ENCODE measurements at regions not wholly inside any gene's neighbourhood (a gene's known extent, or its start where the extent isn't known, plus 50 kb on each side); places are given as distances from the start of the nearest gene placed in this dataset.

GRCh38 chr3:187987187-187987586 is 166.8 kb upstream of the LPP start:
- no peak for FAIRE-seq
- no peak for DNase-seq (ENCODE audit: insufficient read length)

GRCh38 chr3:187987924-187988323 is 166.0 kb upstream of the LPP start:
- no peak for TF ChIP-seq POLR2AphosphoS5 (IDR thresholded peaks at IDR 0.05; ENCODE audit: low read depth, low read length)
- TF ChIP-seq POLR2A (IDR thresholded peaks at IDR 0.05; ENCODE audit: low read depth, low read length) = no peak
- no peak for TF ChIP-seq TAF1 (IDR thresholded peaks at IDR 0.05; ENCODE audit: borderline replicate concordance, low read depth, low read length)
- no peak for DNase-seq (ENCODE audit: insufficient read length)
- FAIRE-seq = no peak

More at GRCh38 chr3:187987187-187987586, 166.8 kb upstream of the LPP start:
- TF ChIP-seq POLR2A (IDR thresholded peaks at IDR 0.05; ENCODE audit: low read depth, low read length) (no peak), TAF1 (IDR thresholded peaks at IDR 0.05; ENCODE audit: borderline replicate concordance, low read depth, low read length) (no peak), POLR2AphosphoS5 (IDR thresholded peaks at IDR 0.05; ENCODE audit: low read depth, low read length) (no peak)

DNA sequence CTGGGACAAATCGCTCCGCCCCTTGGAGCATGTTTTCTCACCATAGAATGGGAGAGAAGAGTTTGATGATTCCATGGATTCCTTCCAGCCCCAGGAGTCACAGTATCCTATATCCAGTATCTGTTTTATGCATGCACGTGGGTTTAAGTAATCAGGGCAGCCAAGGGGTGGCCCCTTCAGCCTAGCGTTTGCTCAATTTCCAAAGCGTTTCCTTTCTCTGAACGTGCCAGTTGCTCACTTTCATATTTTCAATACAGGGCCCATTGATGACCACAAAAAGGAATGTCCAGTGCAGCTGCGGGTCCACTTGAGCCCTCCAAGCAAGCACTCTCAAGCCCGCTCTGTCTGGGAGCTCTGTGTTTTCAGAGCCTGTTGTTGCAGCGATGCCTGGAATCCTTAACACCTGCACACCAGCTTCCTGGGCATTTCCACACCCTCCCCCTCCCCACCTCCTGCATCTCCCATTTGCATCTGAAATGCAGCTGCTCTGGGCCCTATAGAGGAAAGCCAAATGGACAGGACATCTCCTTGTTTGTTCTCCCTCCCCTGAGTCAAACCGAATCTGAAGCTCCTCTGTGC is 164.3 kb upstream of the LPP start:
- DNase-seq (ENCODE audit: insufficient read length) = no peak
- no peak for FAIRE-seq
- TF ChIP-seq POLR2AphosphoS5 (IDR thresholded peaks at IDR 0.05; ENCODE audit: low read depth, low read length) (no peak), POLR2A (IDR thresholded peaks at IDR 0.05; ENCODE audit: low read depth, low read length) (no peak), TAF1 (IDR thresholded peaks at IDR 0.05; ENCODE audit: borderline replicate concordance, low read depth, low read length) (no peak)

DNA sequence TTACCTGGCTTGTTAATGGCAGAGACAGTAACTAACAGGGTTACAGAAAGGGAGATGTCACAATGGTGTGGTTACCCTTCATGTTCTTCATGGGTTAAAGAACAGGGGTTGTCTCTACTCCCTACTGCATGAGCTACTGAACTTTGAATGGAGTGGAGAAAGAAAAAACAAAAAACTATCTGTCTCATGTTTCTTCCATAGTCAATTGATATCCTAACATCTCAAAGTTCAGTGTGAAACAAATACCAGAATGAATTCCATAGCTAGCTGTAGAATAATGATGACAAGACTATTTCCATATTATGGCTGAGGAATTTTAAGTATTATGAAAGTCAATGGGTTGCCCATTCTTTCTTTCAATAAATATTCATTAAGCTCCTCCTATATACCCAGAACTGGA is 161.3 kb upstream of the LPP start:
- DNase-seq (ENCODE audit: insufficient read length) (no peak), FAIRE-seq (no peak)
- no peak for TF ChIP-seq POLR2A (IDR thresholded peaks at IDR 0.05; ENCODE audit: low read depth, low read length)
- TF ChIP-seq POLR2AphosphoS5 (IDR thresholded peaks at IDR 0.05; ENCODE audit: low read depth, low read length) = no peak
- TF ChIP-seq TAF1 (IDR thresholded peaks at IDR 0.05; ENCODE audit: borderline replicate concordance, low read depth, low read length) = no peak

DNA sequence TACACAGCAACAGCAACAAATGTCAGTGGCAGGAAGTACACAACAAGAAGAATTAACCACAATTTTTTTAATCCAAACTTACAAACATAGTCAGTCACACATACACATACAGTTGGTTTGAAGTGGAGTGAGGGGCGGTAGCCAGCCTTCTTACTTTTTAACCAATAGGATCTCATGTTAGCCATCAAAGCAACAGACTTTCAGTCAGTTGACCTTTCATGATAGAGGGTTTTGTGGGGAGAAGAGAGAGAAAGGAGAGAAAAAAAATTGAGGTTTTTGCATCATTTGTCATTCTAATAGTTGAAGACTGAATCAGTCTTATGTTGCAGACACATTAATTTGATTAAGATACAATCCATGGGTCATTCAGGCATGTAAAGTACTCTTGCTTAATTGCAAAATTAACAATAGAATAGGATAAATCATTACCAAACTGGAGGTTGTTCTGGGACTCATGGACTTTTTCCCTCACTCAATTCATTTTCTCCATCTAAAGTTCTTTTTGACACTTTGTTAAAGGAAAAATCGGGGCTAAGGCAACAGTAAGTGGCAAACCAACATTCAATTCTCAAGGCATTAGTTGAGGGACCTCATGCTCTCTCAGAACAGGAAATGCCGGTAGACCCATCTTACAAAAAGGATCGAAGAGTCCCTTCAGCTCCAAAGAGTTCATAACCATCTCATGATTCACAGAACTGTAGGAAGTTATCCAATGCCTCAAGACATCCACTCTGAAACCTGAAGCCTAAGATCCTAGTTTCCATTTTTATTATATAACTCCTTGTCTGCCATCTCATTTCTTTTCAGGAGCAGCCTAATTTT is 159.5 kb upstream of the LPP start:
- DNase-seq (ENCODE audit: insufficient read length) (no peak), FAIRE-seq (no peak)
- TF ChIP-seq POLR2A (IDR thresholded peaks at IDR 0.05; ENCODE audit: low read depth, low read length) (no peak), TAF1 (IDR thresholded peaks at IDR 0.05; ENCODE audit: borderline replicate concordance, low read depth, low read length) (no peak), POLR2AphosphoS5 (IDR thresholded peaks at IDR 0.05; ENCODE audit: low read depth, low read length) (no peak)

DNA sequence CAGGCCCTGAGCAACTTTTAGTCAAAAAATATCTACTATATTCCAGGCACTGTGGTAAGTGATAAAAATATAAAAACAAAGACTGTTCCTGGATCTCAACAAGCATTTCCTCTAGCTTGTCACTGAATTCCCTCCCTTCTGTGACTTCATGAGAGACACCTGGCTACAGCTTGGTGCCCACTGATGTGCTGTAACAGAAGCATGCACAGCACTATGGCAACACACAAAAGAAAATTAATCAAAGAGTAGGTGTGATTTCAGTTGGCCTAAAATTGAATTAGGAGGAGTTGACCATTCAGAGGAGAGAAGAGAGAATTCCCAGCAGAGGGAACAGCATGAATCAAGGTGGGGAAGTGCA is 158.9 kb upstream of the LPP start:
- TF ChIP-seq TAF1 (IDR thresholded peaks at IDR 0.05; ENCODE audit: borderline replicate concordance, low read depth, low read length) (no peak), POLR2AphosphoS5 (IDR thresholded peaks at IDR 0.05; ENCODE audit: low read depth, low read length) (no peak), POLR2A (IDR thresholded peaks at IDR 0.05; ENCODE audit: low read depth, low read length) (no peak)
- FAIRE-seq (no peak), DNase-seq (ENCODE audit: insufficient read length) (no peak)

DNA sequence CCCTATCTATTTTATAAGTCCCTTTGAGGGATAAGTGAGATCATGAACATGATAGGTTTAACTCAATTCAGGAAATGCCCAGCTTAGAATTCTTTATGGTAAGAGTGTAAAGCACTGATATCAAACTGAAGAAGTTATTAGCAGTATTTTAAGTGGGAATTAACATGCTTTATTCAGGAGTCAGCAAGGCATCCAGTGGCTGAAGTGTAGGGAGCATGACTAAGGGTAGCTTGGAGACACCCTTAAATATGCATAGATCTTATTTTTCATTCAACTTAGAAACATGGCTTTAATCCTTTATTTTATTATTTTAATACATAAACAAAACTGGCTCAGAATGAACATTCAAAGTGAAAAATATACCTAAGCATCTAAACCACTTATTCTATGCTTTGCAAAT is 158.3 kb upstream of the LPP start:
- no peak for FAIRE-seq
- DNase-seq (ENCODE audit: insufficient read length) = no peak
- TF ChIP-seq POLR2A (IDR thresholded peaks at IDR 0.05; ENCODE audit: low read depth, low read length) (no peak), TAF1 (IDR thresholded peaks at IDR 0.05; ENCODE audit: borderline replicate concordance, low read depth, low read length) (no peak), POLR2AphosphoS5 (IDR thresholded peaks at IDR 0.05; ENCODE audit: low read depth, low read length) (no peak)

GRCh38 chr3:187996609-187997008 is 157.3 kb upstream of the LPP start:
- no peak for FAIRE-seq
- no peak for TF ChIP-seq POLR2AphosphoS5 (IDR thresholded peaks at IDR 0.05; ENCODE audit: low read depth, low read length)
- TF ChIP-seq TAF1 (IDR thresholded peaks at IDR 0.05; ENCODE audit: borderline replicate concordance, low read depth, low read length) = no peak
- TF ChIP-seq POLR2A (IDR thresholded peaks at IDR 0.05; ENCODE audit: low read depth, low read length) = no peak
- no peak for DNase-seq (ENCODE audit: insufficient read length)

DNA sequence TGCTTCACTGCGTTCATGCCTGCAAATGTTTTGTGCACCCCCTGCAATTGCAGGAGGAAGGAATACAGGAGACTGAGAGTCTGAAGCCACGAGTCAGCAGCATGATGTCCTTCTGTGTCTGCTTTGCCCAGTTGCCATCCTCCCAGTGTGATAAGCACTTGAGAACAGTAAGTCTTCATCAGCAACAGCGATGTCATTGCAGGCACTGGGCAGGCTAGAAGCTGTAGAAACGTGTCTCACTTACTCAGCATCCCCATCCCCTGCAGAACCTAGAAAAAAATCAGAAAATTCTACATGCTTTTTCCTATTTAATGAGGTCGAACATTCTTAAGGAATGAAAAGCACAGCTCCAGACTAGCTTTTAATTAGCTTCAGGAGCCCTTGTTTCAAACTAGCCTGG is 156.5 kb upstream of the LPP start:
- DNase-seq (ENCODE audit: insufficient read length) (no peak), FAIRE-seq (no peak)
- TF ChIP-seq POLR2A (IDR thresholded peaks at IDR 0.05; ENCODE audit: low read depth, low read length) (no peak), POLR2AphosphoS5 (IDR thresholded peaks at IDR 0.05; ENCODE audit: low read depth, low read length) (no peak)

DNA sequence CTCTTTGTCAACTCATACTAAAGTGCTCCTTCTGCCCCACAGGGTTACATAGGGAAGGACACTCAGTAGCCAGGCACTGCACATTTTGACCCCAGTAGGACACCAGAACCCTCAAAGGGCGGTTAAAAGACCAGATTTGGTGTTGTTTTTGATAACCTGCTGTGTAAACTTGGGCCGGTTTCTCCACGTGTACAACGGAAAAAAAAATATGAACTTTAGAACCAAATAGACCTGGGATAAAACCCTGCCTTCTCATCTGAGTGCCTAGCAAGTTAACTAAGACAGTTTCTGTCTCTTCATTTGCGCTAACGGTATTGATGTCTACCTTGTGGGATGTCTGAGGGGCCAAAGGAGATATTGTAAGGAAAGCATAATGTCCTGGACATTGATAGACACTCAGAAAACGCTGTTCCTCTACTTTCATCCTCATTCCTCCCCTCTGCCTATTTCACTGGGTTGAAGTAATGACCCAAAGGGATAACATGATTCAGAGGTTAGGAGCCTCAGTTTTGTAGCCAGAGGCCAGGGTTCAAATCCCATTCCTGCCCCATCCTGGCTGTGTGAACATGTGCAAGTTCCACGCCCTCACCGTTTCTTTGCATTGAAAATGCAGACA is 155.9 kb upstream of the LPP start:
- TF ChIP-seq TAF1 (IDR thresholded peaks at IDR 0.05; ENCODE audit: borderline replicate concordance, low read depth, low read length) (no peak), POLR2A (IDR thresholded peaks at IDR 0.05; ENCODE audit: low read depth, low read length) (no peak), POLR2AphosphoS5 (IDR thresholded peaks at IDR 0.05; ENCODE audit: low read depth, low read length) (no peak)
- no peak for FAIRE-seq
- DNase-seq (ENCODE audit: insufficient read length) = no peak

DNA sequence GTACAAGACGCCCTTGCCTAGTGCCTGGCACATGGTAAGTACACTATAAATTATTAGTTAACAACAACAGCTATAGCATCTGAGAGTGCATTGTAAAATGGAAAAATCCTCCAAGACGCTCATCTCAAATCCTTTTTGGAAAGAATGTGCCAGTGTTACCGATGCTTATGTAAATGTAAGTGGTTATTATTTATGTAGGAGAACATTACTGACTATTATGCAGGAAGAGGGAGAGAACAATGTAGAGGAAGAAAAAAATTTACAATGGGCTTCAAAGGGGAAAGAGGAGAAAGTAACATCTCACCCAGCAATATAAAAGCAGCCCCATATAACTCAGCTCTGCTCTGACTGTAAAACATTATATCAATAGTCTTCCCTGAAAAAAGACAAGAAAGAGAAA is 155.3 kb upstream of the LPP start:
- TF ChIP-seq TAF1 (IDR thresholded peaks at IDR 0.05; ENCODE audit: borderline replicate concordance, low read depth, low read length) (no peak), POLR2AphosphoS5 (IDR thresholded peaks at IDR 0.05; ENCODE audit: low read depth, low read length) (no peak), POLR2A (IDR thresholded peaks at IDR 0.05; ENCODE audit: low read depth, low read length) (no peak)
- FAIRE-seq = no peak
- no peak for DNase-seq (ENCODE audit: insufficient read length)

GRCh38 chr3:187999821-188000220 is 154.1 kb upstream of the LPP start:
- TF ChIP-seq POLR2A (IDR thresholded peaks at IDR 0.05; ENCODE audit: low read depth, low read length) (no peak), POLR2AphosphoS5 (IDR thresholded peaks at IDR 0.05; ENCODE audit: low read depth, low read length) (no peak), TAF1 (IDR thresholded peaks at IDR 0.05; ENCODE audit: borderline replicate concordance, low read depth, low read length) (no peak)

More at GRCh38 chr3:187999821-188000220, 154.1 kb upstream of the LPP start:
- no peak for FAIRE-seq
- DNase-seq (ENCODE audit: insufficient read length) = no peak
